Breast epithelium (tissue), 3 donors: ENCODE measurements at regions not wholly inside any gene's neighbourhood (a gene's known extent, or its start where the extent isn't known, plus 50 kb on each side); places are given as distances from the start of the nearest gene placed in this dataset.

Source experiments
- POLR2A ChIP-seq: fragments of 450-650 bp; IDR thresholded peaks from one replicate; pipeline ENCODE4 v1.6.1; 2016; ENCODE audit warnings: antibody characterized with exemption, mild to moderate bottlenecking, moderate library complexity
- POLR2AphosphoS5 ChIP-seq, 3 donors: sonication (generic); formaldehyde crosslinking; IDR thresholded peaks; one replicate each; pipeline ENCODE4 v1.6.1; 2017; ENCODE audit warnings: antibody characterized with exemption in 3 of 3
- TF ChIP-seq, protein P1 (sequence below), 3 donors: fragments of 450-650 bp; IDR thresholded peaks; one replicate each; pipeline ENCODE4 v1.5.1; 2016 to 2017; ENCODE audit warnings: antibody characterized with exemption in 3 of 3, mild to moderate bottlenecking in 3 of 3, moderate library complexity in 3 of 3

- TF ChIP-seq, protein P1, sequence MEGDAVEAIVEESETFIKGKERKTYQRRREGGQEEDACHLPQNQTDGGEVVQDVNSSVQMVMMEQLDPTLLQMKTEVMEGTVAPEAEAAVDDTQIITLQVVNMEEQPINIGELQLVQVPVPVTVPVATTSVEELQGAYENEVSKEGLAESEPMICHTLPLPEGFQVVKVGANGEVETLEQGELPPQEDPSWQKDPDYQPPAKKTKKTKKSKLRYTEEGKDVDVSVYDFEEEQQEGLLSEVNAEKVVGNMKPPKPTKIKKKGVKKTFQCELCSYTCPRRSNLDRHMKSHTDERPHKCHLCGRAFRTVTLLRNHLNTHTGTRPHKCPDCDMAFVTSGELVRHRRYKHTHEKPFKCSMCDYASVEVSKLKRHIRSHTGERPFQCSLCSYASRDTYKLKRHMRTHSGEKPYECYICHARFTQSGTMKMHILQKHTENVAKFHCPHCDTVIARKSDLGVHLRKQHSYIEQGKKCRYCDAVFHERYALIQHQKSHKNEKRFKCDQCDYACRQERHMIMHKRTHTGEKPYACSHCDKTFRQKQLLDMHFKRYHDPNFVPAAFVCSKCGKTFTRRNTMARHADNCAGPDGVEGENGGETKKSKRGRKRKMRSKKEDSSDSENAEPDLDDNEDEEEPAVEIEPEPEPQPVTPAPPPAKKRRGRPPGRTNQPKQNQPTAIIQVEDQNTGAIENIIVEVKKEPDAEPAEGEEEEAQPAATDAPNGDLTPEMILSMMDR (IDR thresholded peaks at IDR 0.05), result no peak
- TF ChIP-seq POLR2A (no peak), POLR2AphosphoS5 (IDR thresholded peaks at IDR 0.05) (no peak)
These were observed 191.9 kb downstream of the SLC39A8 start for GRCh38 chr4:102153391-102153790.
